DMS53 (cell line): ENCODE measurements at regions not wholly inside any gene's neighbourhood (a gene's known extent, or its start where the extent isn't known, plus 50 kb on each side); places are given as distances from the start of the nearest gene placed in this dataset.
"Not testable (repeated sequence)": the region's sequence is repeated elsewhere in the genome, so short reads cannot be mapped to it uniquely, and the experiment has no call there.

ENCODE experiments used
- DNase-seq: peaks from one replicate; lab custom pipeline; 2025; lab: John Stamatoyannopoulos, UW

GRCh38 chr6:6749702-6750491 is 161.4 kb downstream of the LY86 start:
- DNase-seq: peak; percentile 87

- no peak for DNase-seq
Observed at GRCh38 chr6:6750594-6751265, 162.2 kb downstream of the LY86 start.

- no peak for DNase-seq
Observed at GRCh38 chr6:6751266-6751596, 162.7 kb downstream of the LY86 start.

- no peak for DNase-seq
Observed at GRCh38 chr6:6751619-6752023, 163.1 kb downstream of the LY86 start.

GRCh38 chr6:6752129-6752528 is 163.6 kb downstream of the LY86 start:
- DNase-seq: no peak

GRCh38 chr6:6753301-6753700 is 164.8 kb downstream of the LY86 start:
- no peak for DNase-seq

GRCh38 chr6:6756526-6756925 is 168.0 kb downstream of the LY86 start:
- DNase-seq: no peak

GRCh38 chr6:6758546-6758914 is 170.0 kb downstream of the LY86 start:
- DNase-seq: no peak

GRCh38 chr6:6758915-6759654 is 170.6 kb downstream of the LY86 start:
- DNase-seq: peak; percentile 94

GRCh38 chr6:6760002-6760401 is 171.5 kb downstream of the LY86 start:
- DNase-seq: no peak

GRCh38 chr6:6762566-6762965 is 174.0 kb downstream of the LY86 start:
- DNase-seq: not testable (repeated sequence)

GRCh38 chr6:6764764-6765434 is 176.4 kb downstream of the LY86 start:
- no peak for DNase-seq

GRCh38 chr6:6766230-6766905 is 177.8 kb downstream of the LY86 start:
- DNase-seq: no peak

GRCh38 chr6:6769466-6769865 is 180.9 kb downstream of the LY86 start:
- no peak for DNase-seq

- no peak for DNase-seq
Observed at GRCh38 chr6:6771224-6771945, 182.9 kb downstream of the LY86 start.

- DNase-seq: no peak
Observed at GRCh38 chr6:6771964-6772363, 183.4 kb downstream of the LY86 start.

GRCh38 chr6:6772751-6773150 is 184.2 kb downstream of the LY86 start:
- no peak for DNase-seq

GRCh38 chr6:6775074-6775473 is 186.6 kb downstream of the LY86 start:
- DNase-seq: peak; percentile 81

GRCh38 chr6:6780231-6780630 is 191.7 kb downstream of the LY86 start:
- DNase-seq: no peak

- DNase-seq: no peak
Observed at GRCh38 chr6:6781172-6781872, 192.8 kb downstream of the LY86 start.

- no peak for DNase-seq
Observed at GRCh38 chr6:6781873-6782227, 193.3 kb downstream of the LY86 start.
